Activated T-helper 1 cell treated with anti-CD3 and anti-CD28 coated beads, Interleukin-12 subunit alpha, Interleukin-12 subunit beta, Interleukin-2, Interleukin-4 antibody, amounts not matched to agents 30 ng/mL and 10 ng/mL and 1 ng/mL, durations not matched to agents 14 hours and 24 hours and 36 hours (primary cell): ENCODE measurements at regions not wholly inside any gene's neighbourhood (a gene's known extent, or its start where the extent isn't known, plus 50 kb on each side); places are given as distances from the start of the nearest gene placed in this dataset.
"Not testable (repeated sequence)": the region's sequence is repeated elsewhere in the genome, so short reads cannot be mapped to it uniquely, and the experiment has no call there.

ENCODE experiments used
- DNase-seq: peaks from one replicate; pipeline ENCODE4 v3.0.0; 2021; ENCODE audit warnings: low spot score
- H3K27ac Mint-ChIP-seq: one replicate; pipeline ENCODE4 v1.8.0; 2021; ENCODE audit warnings: mild to moderate bottlenecking, mixed read lengths
- H3K27me3 Mint-ChIP-seq: one replicate; pipeline ENCODE4 v1.8.0; 2022; ENCODE audit warnings: mild to moderate bottlenecking, moderate library complexity, mixed read lengths; ENCODE audit not compliant: insufficient read depth
- H3K36me3 Mint-ChIP-seq: one replicate; pipeline ENCODE4 v1.8.0; 2021; ENCODE audit warnings: low read depth, mixed read lengths
- H3K4me1 Mint-ChIP-seq: one replicate; pipeline ENCODE4 v1.8.0; 2021; ENCODE audit warnings: low read depth, mixed read lengths
- H3K4me3 Mint-ChIP-seq: one replicate; pipeline ENCODE4 v1.8.0; 2021; ENCODE audit warnings: mild to moderate bottlenecking, moderate library complexity, mixed read lengths
- H3K9me3 Mint-ChIP-seq: one replicate; pipeline ENCODE4 v1.8.0; 2021; ENCODE audit warnings: mixed read lengths
- intact Hi-C: fragments of 100-400 bp; cut with micrococcal nuclease; formaldehyde crosslinking; loops from one replicate; pipeline ENCODE4 v1.15.1; 2024

DNA sequence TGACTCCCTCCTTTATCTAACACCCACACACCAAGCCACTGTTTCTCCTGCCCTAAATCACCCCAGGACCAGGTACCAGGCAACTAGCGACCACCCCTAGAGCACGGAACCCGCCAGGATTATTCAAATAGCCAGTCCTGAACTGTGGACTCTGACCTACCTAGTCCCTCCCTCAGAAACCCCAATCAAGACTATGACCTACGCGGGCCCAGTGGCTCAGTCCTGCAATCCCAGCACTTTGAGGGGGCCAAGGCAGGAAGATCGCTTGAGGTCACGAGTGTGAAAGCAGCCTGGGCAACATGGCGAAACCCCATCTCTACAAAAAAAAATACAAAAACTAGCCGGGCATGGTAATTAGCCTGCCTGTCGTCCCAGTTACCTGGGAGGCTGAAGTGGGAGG, 232.8 kb upstream of the FOXK1 start:
- H3K27me3 Mint-ChIP-seq, result no peaks in the 10 kb centered on the region
- H3K9me3 Mint-ChIP-seq, result peaks cover 10% of the 10 kb centered on the region
- intact Hi-C loops, result no loop called here
- DNase-seq, result no peak
- no peak overlapping the region for H3K4me3 Mint-ChIP-seq
- H3K36me3 Mint-ChIP-seq, result no peaks in the 10 kb centered on the region
- no peak overlapping the region for H3K27ac Mint-ChIP-seq
- H3K4me1 Mint-ChIP-seq, result no peaks in the 10 kb centered on the region

- peaks cover 4% of the 10 kb centered on the region for H3K9me3 Mint-ChIP-seq
- intact Hi-C loops, result no loop called here
- no peaks in the 10 kb centered on the region for H3K27me3 Mint-ChIP-seq
- H3K4me3 Mint-ChIP-seq, result no peak overlapping the region
- no peaks in the 10 kb centered on the region for H3K4me1 Mint-ChIP-seq
- no peak for DNase-seq
- no peaks in the 10 kb centered on the region for H3K36me3 Mint-ChIP-seq
- no peak overlapping the region for H3K27ac Mint-ChIP-seq
Measured at GRCh38 chr7:4450483-4450882, 231.6 kb upstream of the FOXK1 start.

GRCh38 chr7:4460597-4460996, 221.5 kb upstream of the FOXK1 start:
- H3K27me3 Mint-ChIP-seq, result no peaks in the 10 kb centered on the region
- H3K27ac Mint-ChIP-seq, result no peak overlapping the region
- H3K36me3 Mint-ChIP-seq, result no peaks in the 10 kb centered on the region
- intact Hi-C loops, result no loop called here
- no peak overlapping the region for H3K4me3 Mint-ChIP-seq
- no peaks in the 10 kb centered on the region for H3K4me1 Mint-ChIP-seq
- peaks cover 9% of the 10 kb centered on the region for H3K9me3 Mint-ChIP-seq
- no peak for DNase-seq

DNA sequence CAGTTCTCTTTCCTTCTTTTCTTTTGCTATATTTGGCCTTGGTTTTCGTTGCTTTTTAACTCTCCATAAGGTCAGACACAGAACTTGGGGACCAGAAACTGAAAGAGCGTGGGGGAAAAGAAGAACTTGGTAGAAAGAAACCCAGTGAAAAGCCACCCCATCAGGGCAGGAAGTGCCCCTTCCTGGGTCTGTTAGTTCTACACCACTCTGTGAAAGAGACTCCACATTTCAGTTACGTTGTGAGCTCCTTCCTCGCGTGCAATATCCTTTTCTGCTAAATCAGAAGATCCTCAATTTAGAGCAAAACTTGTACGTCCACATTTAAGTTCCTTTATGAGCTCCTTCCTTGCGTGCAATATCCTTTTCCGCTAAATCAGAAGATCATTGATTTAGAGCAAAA, 220.6 kb upstream of the FOXK1 start:
- H3K27ac Mint-ChIP-seq, result no peak overlapping the region
- H3K9me3 Mint-ChIP-seq, result peaks cover 12% of the 10 kb centered on the region
- DNase-seq, result no peak
- no peaks in the 10 kb centered on the region for H3K27me3 Mint-ChIP-seq
- H3K36me3 Mint-ChIP-seq, result no peaks in the 10 kb centered on the region
- intact Hi-C loops, result no loop called here
- H3K4me3 Mint-ChIP-seq, result no peak overlapping the region
- H3K4me1 Mint-ChIP-seq, result no peaks in the 10 kb centered on the region

GRCh38 chr7:4468320-4469102, 213.6 kb upstream of the FOXK1 start:
- Mint-ChIP-seq H3K27me3 (no peaks in the 10 kb centered on the region), H3K4me3 (no peak overlapping the region), H3K9me3 (peaks cover 12% of the 10 kb centered on the region), H3K36me3 (no peaks in the 10 kb centered on the region), H3K4me1 (no peaks in the 10 kb centered on the region), H3K27ac (no peak overlapping the region)
- no peak for DNase-seq
- intact Hi-C loops, result no loop called here

DNA sequence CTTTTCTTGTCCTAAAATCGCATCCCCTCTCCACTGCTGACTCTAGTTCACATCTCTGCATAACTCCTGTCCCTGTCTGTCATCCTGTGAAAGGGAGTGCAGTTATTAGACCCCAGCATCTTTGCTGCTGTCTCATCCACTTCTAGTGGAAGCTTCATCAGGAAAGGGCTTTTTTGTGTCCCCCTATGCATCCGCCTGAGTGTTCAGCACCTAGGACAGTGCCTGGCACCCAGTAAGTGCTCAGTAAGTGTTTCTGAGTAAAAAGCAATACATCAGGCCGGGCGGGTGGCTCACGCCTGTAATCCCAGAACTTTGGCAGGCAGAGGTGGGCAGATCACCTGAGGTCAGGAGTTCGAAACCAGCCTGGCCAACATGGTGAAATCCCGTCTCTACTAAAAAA, 211.8 kb upstream of the FOXK1 start:
- no peaks in the 10 kb centered on the region for H3K27me3 Mint-ChIP-seq
- no peak overlapping the region for H3K4me3 Mint-ChIP-seq
- intact Hi-C loops, result no loop called here
- no peak overlapping the region for H3K27ac Mint-ChIP-seq
- H3K4me1 Mint-ChIP-seq, result no peaks in the 10 kb centered on the region
- no peak for DNase-seq
- H3K36me3 Mint-ChIP-seq, result no peaks in the 10 kb centered on the region
- peaks cover 7% of the 10 kb centered on the region for H3K9me3 Mint-ChIP-seq

GRCh38 chr7:4472728-4473127, 209.4 kb upstream of the FOXK1 start:
- H3K4me1 Mint-ChIP-seq, result no peaks in the 10 kb centered on the region
- H3K27me3 Mint-ChIP-seq, result no peaks in the 10 kb centered on the region
- DNase-seq, result no peak
- intact Hi-C loops, result no loop called here
- no peaks in the 10 kb centered on the region for H3K9me3 Mint-ChIP-seq
- H3K36me3 Mint-ChIP-seq, result no peaks in the 10 kb centered on the region
- no peak overlapping the region for H3K27ac Mint-ChIP-seq
- no peak overlapping the region for H3K4me3 Mint-ChIP-seq

- intact Hi-C loops, result no loop called here
- no peak for DNase-seq
- Mint-ChIP-seq H3K27me3 (no peaks in the 10 kb centered on the region), H3K9me3 (peaks cover 10% of the 10 kb centered on the region), H3K36me3 (no peaks in the 10 kb centered on the region), H3K4me3 (no peak overlapping the region), H3K27ac (no peak overlapping the region), H3K4me1 (no peaks in the 10 kb centered on the region)
Measured at GRCh38 chr7:4479367-4480039, 202.6 kb upstream of the FOXK1 start.

DNA sequence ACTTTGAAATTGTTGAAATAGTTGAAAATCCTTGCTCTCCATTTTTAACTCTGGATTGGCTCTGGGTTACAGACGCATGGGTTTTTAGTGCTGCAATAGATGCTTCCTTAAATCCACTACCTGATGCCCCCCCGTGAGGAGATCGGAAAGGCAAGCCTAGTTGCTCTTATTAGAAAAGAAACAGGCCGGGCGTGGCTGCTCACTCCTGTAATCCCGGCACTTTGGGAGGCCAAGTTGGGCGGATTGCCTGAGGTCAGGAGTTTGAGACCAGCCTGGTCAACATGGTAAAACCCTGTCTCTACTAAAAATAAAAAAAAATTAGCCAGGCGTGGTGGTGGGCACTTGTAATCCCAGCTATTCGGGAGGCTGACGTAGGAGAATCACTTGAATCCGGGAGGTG, 202.0 kb upstream of the FOXK1 start:
- DNase-seq, H3K36me3 Mint-ChIP-seq, H3K9me3 Mint-ChIP-seq, H3K4me1 Mint-ChIP-seq, H3K27ac Mint-ChIP-seq, H3K4me3 Mint-ChIP-seq, H3K27me3 Mint-ChIP-seq, intact Hi-C loops: not testable (repeated sequence)

GRCh38 chr7:4483851-4484250, 198.2 kb upstream of the FOXK1 start:
- Mint-ChIP-seq H3K36me3 (no peaks in the 10 kb centered on the region), H3K9me3 (peaks cover 10% of the 10 kb centered on the region), H3K27me3 (no peaks in the 10 kb centered on the region), H3K4me1 (no peaks in the 10 kb centered on the region), H3K27ac (no peak overlapping the region), H3K4me3 (no peak overlapping the region)
- no peak for DNase-seq
- intact Hi-C loops, result no loop called here

DNA sequence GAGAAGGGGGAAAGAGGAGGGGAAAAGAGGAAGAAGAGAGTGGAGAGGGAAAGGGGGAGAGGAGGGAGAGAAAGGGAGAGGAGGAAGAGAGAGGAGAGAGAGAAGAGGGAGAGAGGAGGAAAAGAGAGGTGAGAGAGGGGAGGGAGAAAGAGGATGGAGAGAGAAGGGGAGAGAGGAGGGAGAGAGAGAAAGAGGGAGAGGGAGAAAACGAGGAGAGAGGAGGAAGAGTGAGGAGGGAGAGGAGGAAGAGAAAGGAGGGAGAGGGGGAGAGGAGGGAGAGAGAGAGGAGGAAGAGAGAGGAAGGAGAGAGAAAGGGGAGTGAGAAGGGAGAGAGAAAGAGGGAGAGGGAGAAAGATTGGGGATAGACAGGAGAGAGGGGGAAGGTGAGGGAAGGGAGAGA, 197.6 kb upstream of the FOXK1 start:
- H3K36me3 Mint-ChIP-seq, result no peaks in the 10 kb centered on the region
- intact Hi-C loops, result no loop called here

DNA sequence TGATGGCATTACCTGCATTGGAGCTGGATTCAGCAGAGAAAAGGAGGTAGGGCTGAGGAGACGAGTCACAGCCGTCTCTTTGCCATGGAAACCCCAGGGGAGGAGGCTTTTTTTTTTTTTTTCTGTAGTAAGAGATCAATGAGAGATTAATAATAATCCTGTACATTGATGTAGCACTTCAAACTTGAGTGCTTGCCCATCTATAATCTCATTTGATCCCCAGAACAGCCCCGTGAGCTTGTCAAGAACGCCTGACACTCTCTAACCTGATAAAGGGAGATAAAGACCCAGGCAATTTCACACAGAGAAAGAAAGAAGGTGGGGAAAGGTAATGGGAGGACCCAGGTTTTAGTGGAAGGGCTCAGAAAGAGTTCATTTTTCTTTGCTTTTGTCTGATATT, 195.2 kb upstream of the FOXK1 start:
- Mint-ChIP-seq H3K27me3 (peaks cover 2% of the 10 kb centered on the region), H3K4me1 (no peaks in the 10 kb centered on the region), H3K36me3 (no peaks in the 10 kb centered on the region), H3K27ac (no peak overlapping the region), H3K4me3 (no peak overlapping the region), H3K9me3 (peaks cover 15% of the 10 kb centered on the region)
- DNase-seq, result no peak
- intact Hi-C loops, result no loop called here

More for the DNA sequence above, 197.6 kb upstream of the FOXK1 start:
- Mint-ChIP-seq H3K9me3 (peaks cover 14% of the 10 kb centered on the region), H3K27ac (no peak overlapping the region), H3K27me3 (peaks cover 2% of the 10 kb centered on the region), H3K4me1 (no peaks in the 10 kb centered on the region), H3K4me3 (no peak overlapping the region)
- no peak for DNase-seq

- intact Hi-C loops, H3K4me1 Mint-ChIP-seq, H3K27ac Mint-ChIP-seq, H3K27me3 Mint-ChIP-seq, H3K36me3 Mint-ChIP-seq, H3K4me3 Mint-ChIP-seq, DNase-seq: not testable (repeated sequence)
- H3K9me3 Mint-ChIP-seq, result peaks cover 20% of the 10 kb centered on the region
Measured at GRCh38 chr7:4496911-4497310, 185.2 kb upstream of the FOXK1 start.
